Fibroblast of skin of back (primary cell): ENCODE measurements at regions not wholly inside any gene's neighbourhood (a gene's known extent, or its start where the extent isn't known, plus 50 kb on each side); places are given as distances from the start of the nearest gene placed in this dataset.

Source experiments
- DNase-seq: peaks from one replicate; pipeline ENCODE4 v3.0.0-alpha.2; 2013

DNA sequence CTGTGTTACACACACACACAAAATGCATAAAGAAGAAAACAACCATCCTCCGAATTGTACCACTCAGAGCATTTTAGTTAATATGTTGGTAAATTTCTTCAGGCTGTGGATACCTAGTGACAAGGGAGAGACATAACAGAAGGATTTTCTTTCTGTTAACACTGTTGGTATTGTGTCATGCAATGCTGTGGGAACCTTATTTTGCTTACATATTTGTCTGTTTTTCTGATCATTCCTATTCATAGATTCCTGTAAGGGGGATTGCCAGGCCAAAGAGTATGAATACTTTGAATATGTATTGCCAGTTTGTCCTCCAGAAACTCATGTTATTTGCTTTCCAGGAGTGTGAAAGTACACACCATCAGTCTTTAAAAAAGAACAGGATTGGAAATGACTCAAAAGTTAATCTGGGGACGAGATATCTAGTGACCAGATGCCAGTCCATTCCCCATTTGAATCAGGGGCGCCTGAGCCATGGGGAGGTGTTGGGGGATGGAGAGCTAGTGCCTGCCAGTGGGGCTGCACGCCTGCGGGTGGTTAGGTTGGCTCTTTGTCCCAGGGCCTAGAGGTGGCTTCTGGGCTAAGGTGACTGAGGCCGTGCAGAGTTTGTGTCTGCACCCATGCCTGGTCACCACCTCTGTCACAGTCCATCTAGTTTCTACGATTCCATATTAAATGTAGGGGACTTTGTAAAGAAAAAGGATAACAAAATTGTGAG, 142.0 kb downstream of the PTPN20 start:
- no peak for DNase-seq

DNA sequence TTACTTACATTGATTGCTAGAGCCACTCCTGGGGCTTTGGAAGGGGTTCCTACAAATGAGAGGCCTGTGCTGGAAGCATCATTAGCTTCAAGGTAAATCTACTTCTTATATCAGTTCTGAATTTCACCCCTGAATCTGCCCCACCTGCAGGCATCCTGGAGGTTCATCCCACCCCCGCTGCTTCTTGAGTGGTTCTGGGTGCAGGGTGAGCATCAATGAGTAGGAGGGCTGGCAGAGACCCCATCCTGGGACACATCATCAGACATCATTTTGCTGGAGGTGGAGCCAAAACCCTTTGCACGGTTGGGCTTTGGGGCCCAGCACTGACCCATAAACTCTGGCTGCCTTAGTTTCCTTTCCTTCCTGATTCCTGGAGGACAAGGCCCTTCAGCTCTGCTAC, 143.7 kb downstream of the PTPN20 start:
- no peak for DNase-seq

DNA sequence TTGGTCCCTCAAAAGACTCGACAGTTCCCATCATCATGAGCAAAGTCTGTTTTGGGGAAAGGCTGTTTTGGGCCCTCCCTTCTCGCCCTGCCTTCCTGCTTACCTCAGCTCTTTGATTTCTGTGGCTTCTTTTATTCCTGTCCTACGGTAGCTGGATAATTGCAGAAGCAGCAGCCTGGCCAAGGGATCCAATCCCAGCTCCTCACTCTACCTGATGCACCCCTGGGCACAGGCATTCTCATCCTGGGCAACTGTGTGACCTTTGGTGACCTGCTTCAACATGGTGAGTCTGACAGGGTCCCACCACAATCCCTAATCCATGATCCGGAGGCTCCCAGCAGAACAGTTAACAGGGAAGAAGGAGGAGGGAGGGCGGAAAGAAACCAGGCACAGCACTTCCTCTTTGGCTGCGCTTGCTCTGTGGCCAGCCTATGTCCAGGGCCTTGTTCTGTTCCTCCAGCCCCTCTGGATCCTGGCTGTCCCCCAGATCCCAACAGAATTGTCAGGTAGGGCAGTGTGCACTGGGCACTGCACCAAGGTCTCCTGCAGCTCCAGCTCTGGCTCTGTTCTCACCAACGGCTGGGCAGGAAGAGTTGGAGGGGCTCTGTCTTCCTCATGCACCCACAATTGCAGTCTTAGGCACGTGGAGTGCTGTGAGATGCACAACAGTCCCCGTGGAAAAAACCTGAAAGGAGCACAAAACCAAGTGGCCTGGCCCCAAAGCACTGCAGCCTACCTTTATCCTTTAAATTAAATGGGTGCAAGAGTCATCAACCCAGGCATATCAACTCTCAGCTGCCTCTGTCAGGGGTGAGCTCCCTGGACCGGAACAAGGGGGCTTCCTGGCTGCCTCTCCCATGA, 144.4 kb downstream of the PTPN20 start:
- no peak for DNase-seq

DNA sequence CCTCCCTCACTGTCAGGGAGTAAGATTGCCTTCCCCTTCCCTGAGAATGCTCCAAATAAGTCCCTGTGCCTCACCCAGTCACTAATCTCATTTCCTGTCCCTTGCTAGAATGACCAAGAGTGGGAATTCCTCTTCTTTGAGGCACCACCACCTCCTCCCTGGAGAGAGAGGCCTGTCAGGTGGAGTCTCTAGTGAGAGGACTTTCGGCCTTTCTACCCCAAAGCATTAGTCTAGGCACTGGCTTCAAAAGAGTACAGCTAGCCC, 145.0 kb downstream of the PTPN20 start:
- DNase-seq: no peak

DNA sequence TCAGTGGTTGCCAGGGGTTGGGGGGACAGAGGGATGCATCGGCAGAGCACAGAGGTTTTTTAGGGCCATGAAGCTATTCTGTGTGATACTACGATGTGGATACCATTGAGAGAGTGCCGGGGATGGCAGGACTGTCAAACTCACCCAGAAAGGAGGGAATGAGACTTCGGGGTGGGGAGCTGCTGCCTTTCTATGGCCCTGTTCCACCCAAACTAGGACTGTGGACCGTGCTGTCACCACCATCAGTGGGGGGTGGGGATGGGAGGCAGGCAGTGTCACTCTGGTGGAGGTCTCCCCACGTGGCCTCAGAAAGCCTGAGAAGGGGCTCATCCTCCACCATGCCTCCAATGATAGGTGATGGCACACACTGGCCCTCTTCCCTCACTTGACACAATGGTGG, 146.2 kb downstream of the PTPN20 start:
- no peak for DNase-seq

DNA sequence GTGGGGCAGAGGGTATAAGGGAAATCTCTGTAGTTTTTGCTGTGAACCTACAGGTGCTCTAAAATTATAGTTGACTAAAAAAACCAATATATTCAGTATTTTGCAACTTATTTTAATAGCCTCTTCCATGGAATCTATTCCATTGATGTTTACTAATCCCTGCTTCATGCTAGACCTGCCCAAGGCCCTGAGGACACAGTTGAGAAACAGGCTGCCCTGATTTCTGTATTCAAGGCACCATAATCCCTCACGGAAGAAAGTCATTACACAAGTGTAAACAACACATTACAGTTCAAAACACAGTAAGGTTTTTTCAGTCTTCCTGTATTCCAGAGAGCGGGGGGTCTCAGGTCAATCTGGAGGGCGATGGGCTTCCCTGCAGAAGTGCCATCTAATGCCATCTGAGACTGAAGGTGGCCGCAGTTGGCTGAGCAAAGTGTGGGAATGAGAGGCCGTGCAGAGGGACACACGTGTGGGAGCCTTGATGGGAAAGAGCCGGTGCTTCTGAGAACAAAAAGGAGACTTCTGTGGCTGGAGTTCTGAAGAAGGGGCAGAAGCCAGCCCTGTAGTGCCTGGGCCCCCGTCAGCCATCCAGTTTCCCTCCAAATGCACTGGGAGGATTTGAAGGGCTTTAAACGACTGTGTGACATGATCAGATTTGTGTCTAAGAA, 146.9 kb downstream of the PTPN20 start:
- no peak for DNase-seq

DNA sequence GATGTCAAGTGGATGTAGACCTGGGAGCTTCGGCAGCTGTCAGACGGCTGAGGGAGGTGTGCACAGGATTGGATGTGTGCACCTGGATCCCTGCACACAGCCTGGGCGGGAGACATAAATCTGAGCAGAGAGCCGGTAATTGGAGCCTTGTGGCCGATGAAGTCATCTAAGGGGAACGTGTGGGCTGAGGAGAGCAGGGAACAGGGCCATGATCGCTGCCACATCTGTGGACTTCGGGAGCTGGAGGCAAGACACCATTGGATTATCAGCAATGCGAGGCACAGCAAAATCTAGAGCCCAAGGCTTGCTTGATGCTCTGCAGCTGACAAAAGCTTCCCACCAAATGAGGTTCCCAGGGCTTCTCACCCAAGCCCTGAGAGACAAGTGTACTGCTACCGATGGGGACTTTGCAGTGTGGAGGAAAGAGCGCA, 147.7 kb downstream of the PTPN20 start:
- no peak for DNase-seq

DNA sequence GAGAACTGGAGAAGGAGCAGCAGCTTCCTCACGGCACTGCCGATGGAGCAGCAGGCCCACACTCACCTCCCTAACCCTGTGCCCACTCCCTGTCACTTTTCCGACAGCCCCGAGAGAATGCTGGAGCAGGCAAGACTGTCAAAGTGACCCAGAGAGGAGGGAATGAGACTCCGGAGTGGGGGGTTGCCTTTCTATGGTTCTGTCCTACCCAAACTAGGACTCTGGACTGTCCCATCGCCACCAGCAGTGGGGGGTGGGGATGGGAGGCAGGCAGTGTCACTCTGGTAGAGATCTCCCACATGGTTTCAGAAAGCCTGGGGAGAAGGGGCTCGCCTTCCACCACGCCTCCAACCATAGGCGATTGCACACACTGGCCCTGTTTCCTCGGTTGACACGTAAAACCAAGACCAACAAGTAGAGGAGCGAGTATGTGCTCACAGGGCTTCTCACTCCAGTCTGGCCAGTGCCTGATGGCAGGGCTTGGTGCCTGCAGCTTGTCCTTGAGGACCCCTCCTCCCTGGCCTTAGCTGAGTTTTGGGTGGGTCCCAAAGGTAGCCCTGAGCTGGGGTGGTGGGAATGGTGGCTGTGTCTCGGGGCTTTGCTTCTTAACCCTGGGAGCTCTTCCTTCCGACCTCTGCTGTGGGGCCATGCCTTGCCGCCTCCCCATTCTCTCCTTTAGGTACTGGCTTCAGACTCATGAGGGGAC, 148.5 kb downstream of the PTPN20 start:
- no peak for DNase-seq

DNA sequence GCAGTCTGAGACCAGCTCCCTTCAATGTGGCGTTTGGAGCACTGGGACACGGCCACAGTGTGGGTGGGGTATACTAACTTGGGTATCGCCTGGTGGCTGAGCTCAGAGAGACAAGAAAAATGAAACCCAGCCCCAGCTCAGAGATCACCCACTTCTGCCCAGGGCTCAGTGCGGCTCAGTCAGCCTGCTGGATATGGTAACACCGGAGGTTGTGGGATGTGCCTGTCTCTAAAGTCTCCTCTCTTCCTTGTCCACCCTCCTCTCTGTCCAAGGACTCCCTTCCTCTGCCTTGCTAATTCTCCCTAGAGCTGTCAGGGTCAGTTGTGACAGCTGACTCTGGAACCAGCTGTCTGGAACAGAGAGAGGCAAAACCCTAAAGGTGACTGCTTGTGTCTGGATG, 149.1 kb downstream of the PTPN20 start:
- DNase-seq: no peak

DNA sequence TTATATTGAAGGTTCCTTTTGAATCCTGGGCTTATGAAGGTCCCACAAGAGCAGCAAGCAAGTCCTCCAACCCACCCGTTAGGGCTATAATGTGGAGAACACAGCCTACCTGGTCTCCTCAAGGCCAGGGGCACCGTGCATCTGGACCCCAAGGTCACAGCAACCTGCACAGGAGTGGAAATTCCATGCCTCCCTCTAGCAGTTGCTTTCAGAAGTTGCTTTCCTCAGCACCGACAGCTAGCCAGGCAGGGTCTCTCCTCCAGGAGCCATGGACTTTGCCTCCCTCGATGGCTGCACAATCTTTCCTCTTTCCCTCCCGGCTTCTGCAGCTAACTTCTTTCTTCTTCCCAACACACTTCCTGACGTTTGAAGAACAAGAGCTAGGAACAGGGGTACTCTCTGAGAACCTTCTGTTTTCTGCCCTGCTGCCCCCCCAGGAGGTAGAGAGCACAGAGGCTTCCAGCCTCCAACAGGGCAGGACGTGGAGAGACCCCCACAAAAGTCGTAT, 149.8 kb downstream of the PTPN20 start:
- no peak for DNase-seq

DNA sequence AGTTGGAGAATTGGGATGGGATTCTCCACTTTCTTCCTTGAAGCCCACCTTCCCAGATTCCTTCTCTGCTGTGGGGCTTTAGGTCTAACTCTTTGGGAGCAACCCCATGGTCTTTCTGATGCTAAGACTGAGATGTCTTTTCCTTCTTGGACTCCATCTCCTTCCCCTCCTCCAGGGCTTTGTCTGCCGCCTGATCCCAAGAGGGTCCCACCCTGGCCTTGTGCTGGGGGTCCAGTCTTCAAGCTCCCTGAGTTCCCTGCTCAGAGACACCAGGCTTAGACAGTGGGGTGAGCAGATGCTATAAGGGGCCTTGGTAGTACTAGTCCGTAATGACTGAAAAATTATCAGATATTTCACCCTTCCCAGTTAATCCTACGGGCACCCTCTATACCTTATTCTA, 150.5 kb downstream of the PTPN20 start:
- DNase-seq: no peak

DNA sequence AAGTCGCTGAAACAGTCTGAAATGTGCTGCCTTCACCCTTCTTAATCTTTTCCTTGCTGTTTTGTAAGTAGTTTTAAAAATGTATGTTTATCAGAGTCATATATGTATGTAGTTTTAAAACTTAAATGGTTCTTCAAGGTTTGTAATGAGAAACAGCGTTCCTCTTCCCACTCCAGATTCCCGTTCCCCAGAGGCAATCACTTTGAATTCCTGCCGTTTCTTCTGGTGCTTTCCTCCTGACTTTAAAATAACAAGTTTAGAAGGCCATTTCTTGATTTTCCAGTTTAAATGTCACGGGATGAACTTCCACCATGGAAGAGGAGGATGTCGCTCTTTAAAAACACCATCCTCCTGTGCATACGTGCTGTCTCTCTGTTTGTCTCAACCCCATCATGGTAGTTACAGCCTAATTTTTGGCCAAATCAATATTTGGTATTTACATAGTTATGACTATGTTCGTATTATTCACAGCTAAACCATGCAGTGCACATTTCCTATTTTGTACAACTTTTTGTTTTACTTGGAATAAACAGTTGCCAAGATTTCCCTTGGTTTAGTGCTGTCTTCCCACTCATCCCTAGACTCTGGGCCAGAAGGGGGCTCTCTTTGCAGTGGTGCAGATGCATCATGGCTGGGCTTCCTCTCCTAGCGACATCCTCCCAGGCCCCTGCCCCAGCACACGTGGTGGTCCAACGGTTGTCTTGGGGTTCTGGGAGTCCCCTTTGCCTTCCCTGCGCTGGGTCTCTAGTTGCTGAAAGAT, 151.4 kb downstream of the PTPN20 start:
- peak; percentile 38 for DNase-seq

DNA sequence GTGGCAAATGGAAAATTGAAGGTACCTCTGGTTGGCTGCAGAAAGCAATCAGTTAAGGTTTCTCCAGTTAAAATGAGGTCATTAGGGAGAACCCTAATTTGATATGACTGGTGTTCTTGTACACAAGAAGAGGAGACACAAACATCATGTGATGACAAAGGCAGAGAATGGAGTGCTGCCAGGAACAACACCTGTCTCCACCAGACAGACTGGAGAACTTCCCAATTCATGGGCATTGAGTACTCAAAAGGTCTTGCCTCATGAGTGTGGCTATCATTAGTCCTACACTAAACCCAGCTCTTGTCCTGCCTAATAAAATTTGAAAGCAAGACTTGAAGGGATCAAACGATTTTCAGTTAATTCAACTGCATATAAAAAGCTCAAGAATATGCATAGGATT, 152.6 kb downstream of the PTPN20 start:
- DNase-seq: no peak

DNA sequence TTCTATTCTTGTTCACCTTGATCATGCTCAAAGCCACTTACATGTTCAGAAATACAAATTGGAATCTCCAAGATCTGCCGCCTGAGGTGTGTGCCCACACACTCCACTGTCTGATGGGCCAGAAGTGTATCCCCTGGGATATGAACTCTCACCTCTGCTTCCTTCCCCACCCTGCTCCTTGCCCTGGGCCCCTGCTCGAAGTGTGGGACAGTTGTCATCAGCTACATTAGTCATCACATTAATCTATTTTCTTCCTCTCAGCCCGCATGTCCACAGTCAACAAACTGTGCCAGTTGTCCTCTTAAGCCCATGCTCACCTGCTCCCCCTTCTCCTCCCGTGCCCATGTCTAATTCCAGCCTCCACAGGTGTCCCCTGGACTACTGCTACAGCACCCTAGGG, 154.7 kb downstream of the PTPN20 start:
- DNase-seq: no peak

DNA sequence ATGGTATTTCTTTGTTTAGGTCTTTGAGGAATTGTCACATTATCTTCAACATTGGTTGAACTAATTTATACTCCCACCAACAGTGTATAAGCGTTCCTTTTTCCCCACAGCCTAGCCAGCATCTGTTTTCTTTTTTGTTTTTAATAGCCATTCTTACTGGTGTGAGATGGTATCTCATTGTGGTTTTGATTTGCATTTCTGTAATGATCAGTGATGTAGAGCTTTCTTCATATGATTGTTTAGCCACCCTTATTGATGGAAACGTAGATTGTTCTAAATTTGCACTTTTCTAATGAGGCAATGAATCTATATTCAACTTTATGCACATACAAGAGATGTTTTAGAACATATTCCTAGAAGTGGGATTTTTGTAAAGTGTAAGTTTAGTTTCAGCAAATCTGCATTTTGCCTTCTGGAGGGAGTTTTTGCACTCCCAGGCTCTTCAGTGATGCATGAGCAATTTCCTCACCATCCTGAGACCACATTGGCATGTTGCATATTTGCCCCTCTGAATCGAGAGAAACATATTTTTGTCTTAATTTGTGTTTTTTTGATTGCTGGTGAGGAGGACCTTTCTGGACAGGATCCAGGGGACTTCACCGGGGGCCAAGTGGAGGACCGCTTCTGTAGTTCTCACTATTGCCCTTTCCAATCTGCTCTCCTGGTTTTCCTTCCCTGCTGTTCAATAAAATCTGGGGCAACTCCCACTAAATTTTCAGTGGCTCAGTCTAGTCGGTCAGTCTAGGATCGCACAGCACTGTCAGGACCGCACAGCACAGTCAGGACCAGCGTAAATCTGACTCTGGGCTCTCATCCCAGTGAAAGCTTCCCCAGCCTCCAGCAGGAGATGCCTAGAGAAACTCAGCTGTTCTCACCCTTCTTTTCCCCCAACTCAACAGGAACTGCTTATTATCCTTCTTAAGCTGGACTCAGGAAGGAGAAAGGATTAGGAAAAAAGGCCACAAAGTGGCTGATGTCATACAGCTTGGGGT, 157.0 kb downstream of the PTPN20 start:
- DNase-seq: no peak

DNA sequence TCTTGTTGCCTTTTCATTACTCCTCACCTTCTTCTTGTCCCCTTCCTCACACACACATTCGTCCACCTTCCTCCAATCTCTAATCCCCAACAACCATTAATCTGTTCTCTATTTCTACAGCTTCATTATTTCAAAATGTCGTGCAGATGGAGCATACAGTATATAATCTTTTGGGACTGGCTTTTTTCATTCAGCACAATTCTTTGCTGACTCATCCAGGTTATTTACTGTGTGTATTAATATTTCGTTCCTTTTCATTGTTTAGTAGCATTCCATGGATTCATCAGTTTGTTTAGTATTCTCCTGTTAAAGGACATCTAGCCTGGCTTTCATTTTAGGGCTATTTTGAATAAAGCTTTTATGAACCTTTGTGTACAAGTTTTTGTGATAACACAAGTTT, 159.3 kb downstream of the PTPN20 start:
- DNase-seq: no peak

DNA sequence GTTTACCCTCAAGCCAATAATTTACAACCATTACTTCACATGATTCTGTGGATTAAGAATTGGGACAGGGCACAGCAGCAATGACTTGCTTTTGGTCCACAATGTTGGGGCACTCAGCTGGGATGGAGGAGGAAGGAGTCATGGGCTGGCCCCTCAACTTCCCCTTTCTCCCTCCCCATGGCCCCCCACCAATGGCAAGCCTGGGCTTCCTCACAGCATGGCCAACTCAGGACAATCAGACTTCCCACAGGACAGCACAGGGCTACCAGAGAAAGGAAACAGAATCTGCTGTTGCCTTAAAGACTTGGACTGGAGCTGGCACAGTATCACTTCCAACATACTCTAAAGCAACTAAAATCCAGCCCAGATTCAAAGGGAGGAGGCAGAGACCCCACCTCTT, 160.7 kb downstream of the PTPN20 start:
- DNase-seq: no peak

DNA sequence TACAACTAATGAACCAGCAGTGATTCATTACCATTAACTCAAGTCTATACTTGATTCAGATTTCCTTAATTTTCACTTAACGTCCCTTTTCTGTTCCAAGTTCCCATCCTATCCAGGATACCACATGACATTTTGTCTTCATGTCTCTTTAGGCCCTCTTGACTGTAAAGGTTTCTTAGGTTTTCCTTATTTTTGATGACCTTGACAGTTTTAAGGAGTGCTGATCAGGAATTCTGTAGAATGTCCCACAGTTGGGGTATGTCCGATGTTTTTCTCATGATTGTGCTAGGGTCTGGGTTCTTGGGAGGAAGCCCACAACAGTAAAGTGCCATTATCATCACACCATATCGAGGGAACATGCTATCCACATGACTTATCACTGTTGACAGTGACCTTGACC, 162.7 kb downstream of the PTPN20 start:
- no peak for DNase-seq

DNA sequence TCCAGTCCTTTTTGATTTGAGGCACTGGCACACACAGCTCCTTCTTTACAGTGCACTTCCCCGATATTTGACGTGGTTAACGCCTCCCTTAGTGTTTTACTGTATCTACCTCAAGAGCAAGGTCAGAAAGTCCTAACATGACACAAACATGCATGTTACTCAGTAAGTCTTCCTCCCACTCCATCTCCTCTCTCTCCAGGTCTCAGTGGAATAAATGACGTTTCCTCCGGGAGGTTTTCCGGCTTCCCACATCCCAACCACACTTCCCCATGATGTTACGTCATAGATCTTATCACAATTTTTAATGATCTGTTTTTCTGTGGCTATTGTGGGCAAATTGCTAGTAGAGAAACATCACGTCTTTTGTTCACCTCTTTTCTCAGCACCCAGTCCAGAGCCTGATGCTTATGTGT, 165.7 kb downstream of the PTPN20 start:
- DNase-seq: no peak

DNA sequence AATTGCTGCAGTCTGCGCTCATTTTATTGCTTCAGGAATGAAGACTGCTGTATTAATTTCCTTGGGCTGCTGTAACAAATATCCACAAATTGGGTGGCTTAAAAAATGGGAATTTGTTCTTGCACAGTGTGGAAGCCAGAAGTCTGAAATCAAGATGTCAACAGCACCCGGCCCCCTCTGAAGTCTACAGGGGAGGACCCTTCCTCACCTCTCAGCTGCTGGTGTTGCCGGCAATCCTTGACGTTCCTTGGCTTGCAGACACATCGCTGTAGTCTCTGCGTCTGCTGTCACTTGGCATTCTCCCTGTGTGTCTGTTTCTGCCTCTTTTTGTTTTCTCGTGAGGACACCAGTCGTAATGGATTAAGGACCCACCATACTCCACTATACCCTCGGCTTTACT, 166.2 kb downstream of the PTPN20 start:
- no peak for DNase-seq

DNA sequence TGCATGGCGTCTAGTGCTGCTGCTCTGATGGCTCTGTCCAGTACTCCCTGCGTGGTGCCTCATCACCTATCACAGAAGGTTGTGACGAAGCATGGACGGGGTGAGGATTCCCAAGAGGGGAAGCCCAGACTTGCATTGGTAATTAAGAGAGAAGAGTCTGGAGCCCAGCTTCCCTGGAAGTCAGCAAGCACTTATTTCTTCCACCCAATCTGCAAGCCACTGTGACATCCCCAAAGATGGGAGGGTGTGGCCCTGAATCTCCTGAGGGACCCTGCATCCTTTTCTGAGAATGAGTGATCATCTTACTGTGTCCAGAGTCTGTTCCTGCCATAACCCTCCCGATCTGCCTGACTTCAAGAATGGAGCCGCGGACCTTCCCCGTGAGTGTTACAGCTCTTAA, 166.7 kb downstream of the PTPN20 start:
- DNase-seq: no peak
